Lower leg skin (tissue), 4 donors: ENCODE measurements at regions not wholly inside any gene's neighbourhood (a gene's known extent, or its start where the extent isn't known, plus 50 kb on each side); places are given as distances from the start of the nearest gene placed in this dataset.
"Not testable (repeated sequence)": the region's sequence is repeated elsewhere in the genome, so short reads cannot be mapped to it uniquely, and the experiment has no call there.

ENCODE experiments used
- DNase-seq, 2 donors: peaks; one replicate each; pipeline ENCODE4 v3.0.0-alpha.2; 2019; ENCODE audit warnings: low spot score in 2 of 2
- H3K4me3 ChIP-seq: fragments of 200-600 bp; sonication (generic); 2 replicates; pipeline ENCODE4 v1.5.1; 2017; ENCODE audit warnings: mild to moderate bottlenecking, low read depth; ENCODE audit not compliant: poor library complexity, severe bottlenecking
- POLR2A ChIP-seq, 2 donors: fragments of 450-650 bp; IDR thresholded peaks; one replicate each; pipeline ENCODE4 v1.6.1; 2016 to 2017; ENCODE audit warnings: antibody characterized with exemption in 2 of 2, mild to moderate bottlenecking in 1 of 2, moderate library complexity in 1 of 2
- WGBS, 2 donors: methylation state at CpG; one replicate each; pipeline ENCODE4 v1.1.5; 2018; 5-methylcytosine and 5-hydroxymethylcytosine counted together
- intact Hi-C: fragments of 100-400 bp; cut with DNase I; formaldehyde crosslinking; loops from one replicate; pipeline ENCODE4 v1.15.0; 2023; ENCODE audit warnings: low total_unique reads
- TF ChIP-seq, protein P1 (sequence below), 3 donors: fragments of 450-650 bp; IDR thresholded peaks; one replicate each; pipeline ENCODE4 v1.5.1; 2016; ENCODE audit warnings: antibody characterized with exemption in 3 of 3, mild to moderate bottlenecking in 3 of 3, moderate library complexity in 2 of 3

- no peak for DNase-seq
- H3K4me3 ChIP-seq: no peak overlapping the region
- WGBS, 2 donors: 67 to 77% methylated on average over 2 of the region's 2 CpGs
- TF ChIP-seq POLR2A (IDR thresholded peaks at IDR 0.05): no peak
- TF ChIP-seq, protein P1, sequence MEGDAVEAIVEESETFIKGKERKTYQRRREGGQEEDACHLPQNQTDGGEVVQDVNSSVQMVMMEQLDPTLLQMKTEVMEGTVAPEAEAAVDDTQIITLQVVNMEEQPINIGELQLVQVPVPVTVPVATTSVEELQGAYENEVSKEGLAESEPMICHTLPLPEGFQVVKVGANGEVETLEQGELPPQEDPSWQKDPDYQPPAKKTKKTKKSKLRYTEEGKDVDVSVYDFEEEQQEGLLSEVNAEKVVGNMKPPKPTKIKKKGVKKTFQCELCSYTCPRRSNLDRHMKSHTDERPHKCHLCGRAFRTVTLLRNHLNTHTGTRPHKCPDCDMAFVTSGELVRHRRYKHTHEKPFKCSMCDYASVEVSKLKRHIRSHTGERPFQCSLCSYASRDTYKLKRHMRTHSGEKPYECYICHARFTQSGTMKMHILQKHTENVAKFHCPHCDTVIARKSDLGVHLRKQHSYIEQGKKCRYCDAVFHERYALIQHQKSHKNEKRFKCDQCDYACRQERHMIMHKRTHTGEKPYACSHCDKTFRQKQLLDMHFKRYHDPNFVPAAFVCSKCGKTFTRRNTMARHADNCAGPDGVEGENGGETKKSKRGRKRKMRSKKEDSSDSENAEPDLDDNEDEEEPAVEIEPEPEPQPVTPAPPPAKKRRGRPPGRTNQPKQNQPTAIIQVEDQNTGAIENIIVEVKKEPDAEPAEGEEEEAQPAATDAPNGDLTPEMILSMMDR (IDR thresholded peaks at IDR 0.05): no peak
- intact Hi-C loops: no loop called here
These were observed 121.0 kb downstream of the PCDH10 start for GRCh38 chr4:133270021-133270570.

- 90% methylated on average over 17 of the region's 17 CpGs for WGBS, 2 donors
- intact Hi-C loops: no loop called here
- TF ChIP-seq, protein P1 (IDR thresholded peaks at IDR 0.05): no peak
- TF ChIP-seq POLR2A (IDR thresholded peaks at IDR 0.05): no peak
- no peak for DNase-seq
- no peak overlapping the region for H3K4me3 ChIP-seq
These were observed 119.1 kb downstream of the PCDH10 start for GRCh38 chr4:133268205-133268604.

DNA sequence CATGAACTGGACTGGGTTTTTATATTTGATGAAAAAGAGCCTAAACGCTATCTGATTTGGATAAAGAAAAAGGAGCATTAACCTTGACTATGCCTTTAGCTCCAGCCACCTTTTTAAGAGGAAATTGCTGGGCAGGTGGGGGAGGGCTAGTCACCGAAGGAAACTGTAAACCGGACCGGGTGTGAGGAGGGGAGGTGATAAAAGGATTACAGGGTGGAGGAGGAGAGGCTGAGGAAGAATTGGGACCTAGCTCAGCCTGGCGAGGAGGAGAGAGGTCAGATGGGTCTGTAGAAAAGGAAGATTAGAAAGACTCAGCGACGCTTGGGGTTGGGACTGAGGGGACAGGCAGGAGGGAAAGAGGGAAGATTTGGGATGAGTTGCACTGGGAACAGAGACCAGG is 118.4 kb downstream of the PCDH10 start:
- WGBS, 2 donors: 71 to 78% methylated on average over 7 of the region's 7 CpGs
- intact Hi-C loops, H3K4me3 ChIP-seq, DNase-seq: not testable (repeated sequence)

DNA sequence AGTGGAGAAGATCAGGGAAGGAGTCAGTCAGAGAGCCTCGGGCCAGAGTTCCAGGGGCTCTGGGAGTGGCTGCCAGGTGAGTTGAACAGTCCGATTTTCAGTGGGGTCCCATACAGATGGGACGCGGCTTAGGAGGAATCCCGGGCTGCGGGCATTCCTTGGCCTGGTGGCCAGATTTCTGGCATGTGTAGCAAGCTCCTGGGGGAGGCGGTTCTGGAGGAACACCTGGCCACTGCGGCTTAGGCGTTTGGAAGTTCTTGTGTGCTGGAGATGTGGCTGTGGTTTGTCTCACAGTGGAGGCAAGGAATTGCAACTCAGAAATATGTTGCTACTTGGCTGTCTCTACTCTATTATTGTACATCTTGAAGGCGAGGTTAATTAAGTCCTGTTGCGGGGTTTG is 117.9 kb downstream of the PCDH10 start:
- intact Hi-C loops, DNase-seq, H3K4me3 ChIP-seq: not testable (repeated sequence)
- 85 to 94% methylated on average over 8 to 11 of the region's 11 CpGs for WGBS, 2 donors

GRCh38 chr4:133264251-133264650 is 115.2 kb downstream of the PCDH10 start:
- 73 to 74% methylated on average over 3 of the region's 3 CpGs for WGBS, 2 donors
- DNase-seq, H3K4me3 ChIP-seq, intact Hi-C loops: not testable (repeated sequence)

- TF ChIP-seq, protein P1 (IDR thresholded peaks at IDR 0.05): no peak
- no peak for TF ChIP-seq POLR2A (IDR thresholded peaks at IDR 0.05)
- intact Hi-C loops: no loop called here
- WGBS, 2 donors: 33% methylated on average over 3 of the region's 3 CpGs
- H3K4me3 ChIP-seq: no peak overlapping the region
- DNase-seq: no peak
These were observed 114.0 kb downstream of the PCDH10 start for GRCh38 chr4:133263104-133263503.

DNA sequence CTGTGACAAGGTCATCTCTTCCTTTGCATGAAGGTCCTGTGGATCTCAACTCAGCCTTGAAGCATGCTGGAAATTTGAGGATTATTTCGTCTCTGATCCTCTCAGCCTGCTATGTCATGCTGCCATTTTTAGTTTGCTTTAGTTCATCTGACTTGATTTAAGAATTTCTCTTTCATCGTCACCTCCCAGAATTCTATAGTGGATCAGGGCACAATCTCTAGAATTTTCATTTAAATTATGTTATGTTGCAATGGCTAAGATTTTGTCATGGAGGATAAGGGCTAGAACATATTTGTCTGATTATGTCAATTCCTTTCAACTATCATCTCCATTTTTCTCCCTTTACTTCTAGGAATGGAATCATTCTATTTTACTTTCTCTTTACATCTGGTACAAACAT is 98.8 kb downstream of the PCDH10 start:
- H3K4me3 ChIP-seq: no peak overlapping the region
- WGBS, 2 donors: 81 to 89% methylated on average over 2 of the region's 2 CpGs
- no peak for TF ChIP-seq POLR2A (IDR thresholded peaks at IDR 0.05)
- TF ChIP-seq, protein P1 (IDR thresholded peaks at IDR 0.05): no peak
- DNase-seq: no peak
- intact Hi-C loops: no loop called here
